Upper lobe of left lung (tissue), 4 donors: ENCODE measurements at regions not wholly inside any gene's neighbourhood (a gene's known extent, or its start where the extent isn't known, plus 50 kb on each side); places are given as distances from the start of the nearest gene placed in this dataset.

Source experiments
- EP300 ChIP-seq, 4 donors: sonication (generic); formaldehyde crosslinking; IDR thresholded peaks; one replicate each; pipeline ENCODE4 v1.5.1; 2017; ENCODE audit warnings: antibody characterized with exemption in 4 of 4, control low read depth in 2 of 4
- POLR2A ChIP-seq, 4 donors: fragments of 450-650 bp; IDR thresholded peaks; one replicate each; pipeline ENCODE4 v1.5.1; 2016 to 2017; ENCODE audit warnings: antibody characterized with exemption in 4 of 4, mild to moderate bottlenecking in 2 of 4
- POLR2AphosphoS5 ChIP-seq, 2 donors: sonication (generic); formaldehyde crosslinking; IDR thresholded peaks; one replicate each; pipeline ENCODE4 v1.5.1; 2017; ENCODE audit warnings: antibody characterized with exemption in 2 of 2
- TF ChIP-seq, protein P1 (sequence below), 6 experiments: fragments of 450-650 bp in 4 of 6; fragments of 200-600 bp in 2 of 6; sonication (generic) in 2 of 6; IDR thresholded peaks; one replicate each; pipeline ENCODE4 v1.5.1; 2016 to 2019; ENCODE audit warnings: antibody characterized with exemption in 6 of 6

GRCh38 chrX:39462835-39463234 is 634.9 kb downstream of the BCOR start:
- TF ChIP-seq, protein P1, sequence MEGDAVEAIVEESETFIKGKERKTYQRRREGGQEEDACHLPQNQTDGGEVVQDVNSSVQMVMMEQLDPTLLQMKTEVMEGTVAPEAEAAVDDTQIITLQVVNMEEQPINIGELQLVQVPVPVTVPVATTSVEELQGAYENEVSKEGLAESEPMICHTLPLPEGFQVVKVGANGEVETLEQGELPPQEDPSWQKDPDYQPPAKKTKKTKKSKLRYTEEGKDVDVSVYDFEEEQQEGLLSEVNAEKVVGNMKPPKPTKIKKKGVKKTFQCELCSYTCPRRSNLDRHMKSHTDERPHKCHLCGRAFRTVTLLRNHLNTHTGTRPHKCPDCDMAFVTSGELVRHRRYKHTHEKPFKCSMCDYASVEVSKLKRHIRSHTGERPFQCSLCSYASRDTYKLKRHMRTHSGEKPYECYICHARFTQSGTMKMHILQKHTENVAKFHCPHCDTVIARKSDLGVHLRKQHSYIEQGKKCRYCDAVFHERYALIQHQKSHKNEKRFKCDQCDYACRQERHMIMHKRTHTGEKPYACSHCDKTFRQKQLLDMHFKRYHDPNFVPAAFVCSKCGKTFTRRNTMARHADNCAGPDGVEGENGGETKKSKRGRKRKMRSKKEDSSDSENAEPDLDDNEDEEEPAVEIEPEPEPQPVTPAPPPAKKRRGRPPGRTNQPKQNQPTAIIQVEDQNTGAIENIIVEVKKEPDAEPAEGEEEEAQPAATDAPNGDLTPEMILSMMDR (IDR thresholded peaks at IDR 0.05) = no peak
- TF ChIP-seq EP300 (IDR thresholded peaks at IDR 0.05) = no peak
- no peak for TF ChIP-seq POLR2A (IDR thresholded peaks at IDR 0.05)
- TF ChIP-seq POLR2AphosphoS5 (IDR thresholded peaks at IDR 0.05) = no peak
